H9 (cell line): ENCODE measurements at regions not wholly inside any gene's neighbourhood (a gene's known extent, or its start where the extent isn't known, plus 50 kb on each side); places are given as distances from the start of the nearest gene placed in this dataset.
A peak's percentile ranks its signal among the peaks of the same experiment; 100 is the strongest.

ENCODE experiments used
- DNase-seq: peaks from one replicate; pipeline ENCODE4 v3.0.0-alpha.2; 2017
- H2AFZ ChIP-seq: one replicate; pipeline ENCODE4 v1.6.1; 2013; ENCODE audit warnings: mild to moderate bottlenecking, low read length, control low read depth, moderate library complexity
- H2AK5ac ChIP-seq: 2 replicates; pipeline ENCODE4 v1.6.1; 2013; ENCODE audit warnings: low read length, control low read depth, mixed read lengths; ENCODE audit not compliant: insufficient read length
- H2BK120ac ChIP-seq: one replicate; pipeline ENCODE4 v1.6.1; 2013; ENCODE audit warnings: low read depth, mild to moderate bottlenecking, low read length, control low read depth, inconsistent platforms; ENCODE audit not compliant: poor library complexity, severe bottlenecking
- H2BK12ac ChIP-seq: 2 replicates; pipeline ENCODE4 v1.6.1; 2013; ENCODE audit warnings: low read length, control low read depth, mixed read lengths, low read depth; ENCODE audit not compliant: insufficient read length
- H2BK15ac ChIP-seq: 2 replicates; pipeline ENCODE4 v1.6.1; 2013; ENCODE audit warnings: low read depth, low read length, control low read depth
- H2BK20ac ChIP-seq: one replicate; pipeline ENCODE4 v1.6.1; 2013; ENCODE audit warnings: low read depth, mild to moderate bottlenecking, low read length, control low read depth, inconsistent platforms; ENCODE audit not compliant: poor library complexity, severe bottlenecking
- H2BK5ac ChIP-seq: 2 replicates; pipeline ENCODE4 v1.6.1; 2013; ENCODE audit warnings: low read length, control low read depth, mixed read lengths; ENCODE audit not compliant: insufficient read length
- H3K14ac ChIP-seq: 2 replicates; pipeline ENCODE4 v1.6.1; 2013; ENCODE audit warnings: low read length, control low read depth; ENCODE audit not compliant: insufficient read depth
- H3K18ac ChIP-seq: 2 replicates; pipeline ENCODE4 v1.6.1; 2013; ENCODE audit warnings: low read depth, mild to moderate bottlenecking, mixed read lengths, low read length, control low read depth; ENCODE audit not compliant: insufficient read length
- H3K23ac ChIP-seq: 2 replicates; pipeline ENCODE4 v1.6.1; 2013; ENCODE audit warnings: low read length, control low read depth, mixed read lengths, low read depth; ENCODE audit not compliant: insufficient read length
- H3K23me2 ChIP-seq: 2 replicates; pipeline ENCODE4 v1.6.1; 2013; ENCODE audit warnings: low read depth, mild to moderate bottlenecking, mixed read lengths, low read length, control low read depth; ENCODE audit not compliant: insufficient read length, poor library complexity, severe bottlenecking
- H3K27ac ChIP-seq: 2 replicates; pipeline ENCODE4 v1.5.1; 2013; ENCODE audit warnings: low read length, control low read depth, mixed read lengths, low read depth; ENCODE audit not compliant: insufficient read length
- H3K27me3 ChIP-seq: 2 replicates; pipeline ENCODE4 v1.6.1; 2013; ENCODE audit warnings: low read length, control low read depth, inconsistent platforms; ENCODE audit not compliant: insufficient read depth
- H3K4ac ChIP-seq: 2 replicates; pipeline ENCODE4 v1.6.1; 2013; ENCODE audit warnings: low read depth, mild to moderate bottlenecking, control low read depth, inconsistent platforms, low read length, moderate library complexity
- H3K4me1 ChIP-seq: 2 replicates; pipeline ENCODE4 v1.6.1; 2013; ENCODE audit warnings: low read length, control low read depth, inconsistent platforms; ENCODE audit not compliant: insufficient read depth
- H3K4me2 ChIP-seq: 2 replicates; pipeline ENCODE4 v1.6.1; 2013; ENCODE audit warnings: low read length, control low read depth, mixed read lengths; ENCODE audit not compliant: insufficient read length, insufficient read depth
- H3K56ac ChIP-seq: 2 replicates; pipeline ENCODE4 v1.6.1; 2013; ENCODE audit warnings: low read depth, mild to moderate bottlenecking, mixed read lengths, low read length, control low read depth; ENCODE audit not compliant: insufficient read length
- H3K79me1 ChIP-seq: 2 replicates; pipeline ENCODE4 v1.6.1; 2013; ENCODE audit warnings: low read depth, mild to moderate bottlenecking, moderate library complexity, low read length, control low read depth, inconsistent platforms; ENCODE audit not compliant: insufficient read depth, poor library complexity, severe bottlenecking
- H3K79me2 ChIP-seq: 2 replicates; pipeline ENCODE4 v1.6.1; 2013; ENCODE audit warnings: low read length, control low read depth, inconsistent platforms; ENCODE audit not compliant: insufficient read depth
- H3K9ac ChIP-seq: 2 replicates; pipeline ENCODE4 v1.6.1; 2013; ENCODE audit warnings: low read length, control low read depth, mixed read lengths; ENCODE audit not compliant: insufficient read length; ENCODE audit errors: extremely low read depth
- H3K9me3 ChIP-seq: one replicate; pipeline ENCODE4 v1.6.1; 2013; ENCODE audit warnings: low read depth, low read length, inconsistent platforms; ENCODE audit not compliant: control insufficient read depth
- H3T11ph ChIP-seq: one replicate; pipeline ENCODE4 v1.6.1; 2013; ENCODE audit warnings: mild to moderate bottlenecking, low read length, control low read depth, inconsistent platforms
- H4K20me1 ChIP-seq: one replicate; pipeline ENCODE4 v1.6.1; 2013; ENCODE audit not compliant: control insufficient read depth, insufficient read length, insufficient read depth
- H4K5ac ChIP-seq: 2 replicates; pipeline ENCODE4 v1.6.1; 2013; ENCODE audit warnings: low read depth, mild to moderate bottlenecking, mixed read lengths, low read length, control low read depth; ENCODE audit not compliant: insufficient read length
- H4K8ac ChIP-seq: replicated peaks from 2 replicates; pipeline ENCODE4 v1.6.1; 2013; ENCODE audit warnings: low read length, control low read depth, mixed read lengths, low read depth; ENCODE audit not compliant: insufficient read length
- H4K91ac ChIP-seq: 2 replicates; pipeline ENCODE4 v1.6.1; 2013; ENCODE audit warnings: low read depth, mild to moderate bottlenecking, moderate library complexity, mixed read lengths, low read length, control low read depth; ENCODE audit not compliant: insufficient read length
- H3K27ac Mint-ChIP-seq, 3 experiments: 2 replicates in 2 of 3; 3 replicates in 1 of 3; pipeline ENCODE4 v1.8.0; 2020 to 2021; ENCODE audit warnings: mixed read lengths in 3 of 3, mild to moderate bottlenecking in 1 of 3, moderate library complexity in 1 of 3
- H3K27me3 Mint-ChIP-seq: 2 replicates; pipeline ENCODE4 v1.8.0; 2021; ENCODE audit warnings: low read depth, mild to moderate bottlenecking, moderate library complexity, mixed read lengths
- H3K36me3 Mint-ChIP-seq, 3 experiments: 2 replicates in 2 of 3; 3 replicates in 1 of 3; pipeline ENCODE4 v1.8.0; 2020 to 2021; ENCODE audit warnings: low read depth in 3 of 3, mixed read lengths in 3 of 3; ENCODE audit not compliant: insufficient read depth in 1 of 3
- H3K4me1 Mint-ChIP-seq, 2 experiments: 2 replicates each; pipeline ENCODE4 v1.8.0; 2020; ENCODE audit warnings: mixed read lengths in 2 of 2
- H3K4me3 Mint-ChIP-seq, 2 experiments: 2 replicates in 1 of 2; 3 replicates in 1 of 2; pipeline ENCODE4 v1.8.0; 2020 to 2021; ENCODE audit warnings: mild to moderate bottlenecking in 2 of 2, mixed read lengths in 2 of 2, moderate library complexity in 1 of 2
- H3K9me3 Mint-ChIP-seq, 2 experiments: 2 replicates in 1 of 2; 3 replicates in 1 of 2; pipeline ENCODE4 v1.8.0; 2020; ENCODE audit warnings: mild to moderate bottlenecking in 2 of 2, mixed read lengths in 2 of 2, moderate library complexity in 1 of 2
- WGBS: extraction: QIAGEN DNeasy Blood & Tissue Kit; methylation state at CpG from one replicate; pipeline ENCODE4 v1.1.7; 2013; ENCODE audit warnings: missing lambda C conversion rate, low lambda C conversion rate, mixed read lengths; ENCODE audit not compliant: insufficient read length; ENCODE audit errors: extremely low coverage; 5-methylcytosine and 5-hydroxymethylcytosine counted together
- TF ChIP-seq, protein P1 (sequence below): fragments of 200-600 bp; sonication (generic); conservative IDR thresholded peaks from 3 replicates; pipeline ENCODE4 v1.8.0; 2021; ENCODE audit warnings: antibody characterized with exemption, mild to moderate bottlenecking

DNA sequence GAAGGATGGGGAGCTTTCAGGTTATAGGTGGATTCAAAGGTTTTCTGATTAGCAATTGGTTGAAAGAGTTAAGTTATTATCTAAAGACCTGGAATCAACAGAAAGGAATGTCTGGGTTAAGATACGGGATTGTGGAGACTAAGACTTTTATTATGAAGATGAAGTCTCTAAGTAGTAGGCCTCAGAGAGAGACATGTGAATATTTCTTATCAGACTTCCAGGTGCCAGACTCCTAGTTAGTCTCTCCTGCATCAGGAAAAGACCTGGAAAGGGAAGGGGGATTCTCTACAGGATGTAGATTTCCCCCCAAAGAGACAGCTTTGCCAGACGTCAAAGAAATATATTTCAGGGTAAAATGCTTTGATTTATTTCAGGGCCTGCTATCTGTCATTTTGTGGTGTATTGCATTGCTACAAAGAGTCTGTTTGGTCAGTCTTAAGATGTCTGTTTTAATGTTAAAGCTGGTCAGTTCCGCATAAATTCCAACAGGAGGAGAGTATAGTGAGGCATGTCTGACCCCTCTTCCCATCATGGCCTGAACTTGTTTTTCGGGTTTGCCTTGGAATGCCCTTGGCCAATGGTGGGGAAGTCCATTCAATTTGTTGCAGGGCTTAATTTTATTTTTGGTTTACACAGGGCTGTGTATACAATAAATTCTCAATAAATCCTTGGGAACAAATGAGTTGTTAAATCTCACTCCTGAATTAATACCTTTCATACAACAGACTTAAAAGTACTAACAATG, 103.4 kb upstream of the RALGAPA2 start:
- Histone ChIP-seq H3K9me3 (no peaks in the 10 kb centered on the region), H2BK15ac (no peak overlapping the region), H3K27me3 (no peaks in the 10 kb centered on the region), H2AFZ (no peak overlapping the region), H4K5ac (no peak overlapping the region), H3K18ac (no peak overlapping the region), H3K79me2 (no peaks in the 10 kb centered on the region), H3T11ph (no peak overlapping the region), H3K9ac (no peak overlapping the region), H3K79me1 (no peaks in the 10 kb centered on the region), H4K91ac (no peak overlapping the region), H4K20me1 (no peaks in the 10 kb centered on the region), H3K27ac (no peak overlapping the region), H3K4me1 (peaks cover 11% of the 10 kb centered on the region; the same call in 1 of the 2 replicates), H2AK5ac (no peak overlapping the region), H3K4ac (no peak overlapping the region), H2BK5ac (no peak overlapping the region), H2BK20ac (no peak overlapping the region), H3K4me2 (no peak overlapping the region), H3K14ac (no peak overlapping the region), H2BK120ac (no peak overlapping the region), H3K23me2 (no peaks in the 10 kb centered on the region), H2BK12ac (peak overlapping the region; percentile 57), H4K8ac (no peak overlapping the region), H3K23ac (no peak overlapping the region), H3K56ac (no peak overlapping the region)
- Mint-ChIP-seq H3K27ac (peak overlapping the region; percentile 46 to 90 (median 74); a peak in 6 of 7 replicates), H3K4me1 (peaks cover 52 to 53% of the 10 kb centered on the region in 2 experiments), H3K4me3 (peak overlapping the region in 1 of 2 experiments; percentile 24; a peak in 3 of 5 replicates), H3K27me3 (no peaks in the 10 kb centered on the region; the same call in 1 of the 2 replicates), H3K9me3 (no peaks in the 10 kb centered on the region; a peak in 3 of 5 replicates), H3K36me3 (no peaks in the 10 kb centered on the region)
- WGBS = no CpG with 5 or more reads among the region's 4 CpGs
- TF ChIP-seq, protein P1, sequence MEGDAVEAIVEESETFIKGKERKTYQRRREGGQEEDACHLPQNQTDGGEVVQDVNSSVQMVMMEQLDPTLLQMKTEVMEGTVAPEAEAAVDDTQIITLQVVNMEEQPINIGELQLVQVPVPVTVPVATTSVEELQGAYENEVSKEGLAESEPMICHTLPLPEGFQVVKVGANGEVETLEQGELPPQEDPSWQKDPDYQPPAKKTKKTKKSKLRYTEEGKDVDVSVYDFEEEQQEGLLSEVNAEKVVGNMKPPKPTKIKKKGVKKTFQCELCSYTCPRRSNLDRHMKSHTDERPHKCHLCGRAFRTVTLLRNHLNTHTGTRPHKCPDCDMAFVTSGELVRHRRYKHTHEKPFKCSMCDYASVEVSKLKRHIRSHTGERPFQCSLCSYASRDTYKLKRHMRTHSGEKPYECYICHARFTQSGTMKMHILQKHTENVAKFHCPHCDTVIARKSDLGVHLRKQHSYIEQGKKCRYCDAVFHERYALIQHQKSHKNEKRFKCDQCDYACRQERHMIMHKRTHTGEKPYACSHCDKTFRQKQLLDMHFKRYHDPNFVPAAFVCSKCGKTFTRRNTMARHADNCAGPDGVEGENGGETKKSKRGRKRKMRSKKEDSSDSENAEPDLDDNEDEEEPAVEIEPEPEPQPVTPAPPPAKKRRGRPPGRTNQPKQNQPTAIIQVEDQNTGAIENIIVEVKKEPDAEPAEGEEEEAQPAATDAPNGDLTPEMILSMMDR = no peak
- DNase-seq = no peak
